PC-3 (cell line): ENCODE measurements at regions not wholly inside any gene's neighbourhood (a gene's known extent, or its start where the extent isn't known, plus 50 kb on each side); places are given as distances from the start of the nearest gene placed in this dataset.

Experiments used
- ATAC-seq: fragments of 200-7000 bp; cut with Tn5 transposase; 2 replicates; pipeline ENCODE4 v1.9.1; 2020; ENCODE audit warnings: mild to moderate bottlenecking, moderate library complexity
- BruUV-seq: library from RNA; stranded (reverse); fragments of 400-500 nt; replicated peaks from 2 replicates; lab custom pipeline; 2021; lab: Mats Ljungman, UMichigan
- CTCF ChIA-PET: fragments of 300-600 bp; sonication (Branson Sonifier 250); formaldehyde crosslinking; loops from one replicate; lab custom pipeline; 2022; ENCODE audit warnings: antibody characterized with exemption; lab: Charles Lee
- POLR2A ChIA-PET: fragments of 300-600 bp; sonication (Branson Sonifier 250); formaldehyde crosslinking; loops from one replicate; lab custom pipeline; 2022; ENCODE audit warnings: antibody characterized with exemption; ENCODE audit not compliant: unreplicated experiment; lab: Charles Lee
- DNase-seq: peaks from one replicate; pipeline ENCODE4 v3.0.0-alpha.2; 2015
- H2AFZ ChIP-seq: fragments of 300-600 bp; sonication (generic); 2 replicates; pipeline ENCODE4 v1.6.0; 2016; ENCODE audit warnings: antibody characterized with exemption, low read length
- H3F3A ChIP-seq: fragments of 300-600 bp; sonication (generic); one replicate; pipeline ENCODE4 v1.6.0; 2017; ENCODE audit warnings: antibody characterized with exemption, low read length, control low read depth, mild to moderate bottlenecking; ENCODE audit not compliant: unreplicated experiment
- H3K27ac ChIP-seq: fragments of 300-600 bp; sonication (generic); 2 replicates; pipeline ENCODE4 v1.5.1; 2016; ENCODE audit warnings: mild to moderate bottlenecking, low read length
- H3K27me3 ChIP-seq: fragments of 300-600 bp; sonication (generic); 2 replicates; pipeline ENCODE4 v1.6.1; 2016; ENCODE audit warnings: low read length, mixed read lengths
- H3K36me3 ChIP-seq: fragments of 300-600 bp; sonication (generic); 2 replicates; pipeline ENCODE4 v1.6.1; 2016; ENCODE audit warnings: low read depth, mixed run types, low read length, mixed read lengths
- H3K4me1 ChIP-seq: fragments of 300-600 bp; sonication (generic); 2 replicates; pipeline ENCODE4 v1.5.1; 2016; ENCODE audit warnings: low read length; ENCODE audit not compliant: insufficient read depth
- H3K4me2 ChIP-seq: fragments of 300-600 bp; sonication (generic); 2 replicates; pipeline ENCODE4 v1.6.0; 2016; ENCODE audit warnings: low read length
- H3K4me3 ChIP-seq: fragments of 300-600 bp; sonication (generic); 2 replicates; pipeline ENCODE4 v1.5.1; 2016; ENCODE audit warnings: mild to moderate bottlenecking, low read length, mixed read lengths
- H3K79me2 ChIP-seq: fragments of 300-600 bp; sonication (generic); 2 replicates; pipeline ENCODE4 v1.6.1; 2017; ENCODE audit warnings: low read length, mixed read lengths
- H3K9ac ChIP-seq: fragments of 300-600 bp; sonication (generic); 2 replicates; pipeline ENCODE4 v1.6.0; 2016; ENCODE audit warnings: mild to moderate bottlenecking, low read length
- H3K9me2 ChIP-seq: fragments of 300-600 bp; sonication (generic); replicated peaks from 2 replicates; pipeline ENCODE4 v1.6.1; 2016; ENCODE audit warnings: mixed run types, low read length, mixed read lengths
- H3K9me3 ChIP-seq: fragments of 300-600 bp; sonication (generic); 2 replicates; pipeline ENCODE4 v1.6.1; 2016; ENCODE audit warnings: low read length, mixed read lengths
- H4K20me1 ChIP-seq: fragments of 300-600 bp; sonication (generic); 2 replicates; pipeline ENCODE4 v1.6.1; 2016; ENCODE audit warnings: low read length, mixed read lengths
- CTCF ChIP-seq: fragments of 300-600 bp; sonication (generic); conservative IDR thresholded peaks from 2 replicates; pipeline ENCODE4 v1.5.1; 2017; ENCODE audit warnings: antibody characterized with exemption, low read depth, mild to moderate bottlenecking, low read length
- EZH2 ChIP-seq: fragments of 300-600 bp; sonication (generic); IDR thresholded peaks from one replicate; pipeline ENCODE4 v1.6.1; 2017; ENCODE audit warnings: antibody characterized with exemption, mild to moderate bottlenecking, low read length; ENCODE audit not compliant: unreplicated experiment
- EZH2phosphoT487 ChIP-seq: fragments of 300-600 bp; sonication (generic); IDR thresholded peaks from 2 replicates; pipeline ENCODE4 v1.6.1; 2018; ENCODE audit warnings: mild to moderate bottlenecking, antibody characterized with exemption, low read length, borderline replicate concordance
- intact Hi-C: fragments of 100-400 bp; cut with micrococcal nuclease; formaldehyde crosslinking; loops from 2 replicates; pipeline ENCODE4 v1.9.0; 2023

DNA sequence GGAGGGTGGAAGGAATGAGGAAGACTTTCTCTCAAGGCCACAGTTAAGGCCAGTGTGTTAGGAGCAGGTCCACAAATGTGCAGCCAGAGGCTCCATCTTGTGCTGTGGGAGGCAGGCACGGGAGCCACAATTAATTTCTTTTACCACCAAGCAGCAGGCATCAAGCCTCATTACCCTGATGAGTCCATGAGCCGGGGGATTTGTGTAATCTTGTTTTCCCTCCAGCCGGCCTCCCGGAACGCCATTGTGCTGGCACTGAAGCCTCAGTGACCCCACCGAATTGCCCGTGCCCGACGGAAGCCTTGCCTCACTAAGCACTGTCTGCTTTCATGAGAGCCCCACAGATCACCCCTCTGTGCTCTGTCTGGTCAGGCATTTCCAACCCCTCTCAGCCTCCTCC is 154.7 kb upstream of the STX18 start:
- no peak overlapping the region for H3K27ac ChIP-seq
- ATAC-seq (no peak), DNase-seq (no peak)
- H3K79me2 ChIP-seq, result no peaks in the 10 kb centered on the region
- ChIA-PET POLR2A (no interaction called here), CTCF (no interaction called here)
- no peaks in the 10 kb centered on the region for H3K9me2 ChIP-seq
- no peaks in the 10 kb centered on the region for H3F3A ChIP-seq
- intact Hi-C loops, result no loop called here
- H3K4me2 ChIP-seq, result no peak overlapping the region
- H3K4me3 ChIP-seq, result no peak overlapping the region
- H3K27me3 ChIP-seq, result no peaks in the 10 kb centered on the region
- no peaks in the 10 kb centered on the region for H4K20me1 ChIP-seq
- H3K36me3 ChIP-seq, result no peaks in the 10 kb centered on the region
- BruUV-seq, result no TSS peak
- no peak for TF ChIP-seq EZH2
- H2AFZ ChIP-seq, result no peak overlapping the region
- H3K9ac ChIP-seq, result no peak overlapping the region
- H3K4me1 ChIP-seq, result no peaks in the 10 kb centered on the region
- H3K9me3 ChIP-seq, result no peaks in the 10 kb centered on the region

- no peak for TF ChIP-seq CTCF
- no peak for ATAC-seq
- no TSS peak for BruUV-seq
Measured at GRCh38 chr4:4695497-4695896, 153.6 kb upstream of the STX18 start.

DNA sequence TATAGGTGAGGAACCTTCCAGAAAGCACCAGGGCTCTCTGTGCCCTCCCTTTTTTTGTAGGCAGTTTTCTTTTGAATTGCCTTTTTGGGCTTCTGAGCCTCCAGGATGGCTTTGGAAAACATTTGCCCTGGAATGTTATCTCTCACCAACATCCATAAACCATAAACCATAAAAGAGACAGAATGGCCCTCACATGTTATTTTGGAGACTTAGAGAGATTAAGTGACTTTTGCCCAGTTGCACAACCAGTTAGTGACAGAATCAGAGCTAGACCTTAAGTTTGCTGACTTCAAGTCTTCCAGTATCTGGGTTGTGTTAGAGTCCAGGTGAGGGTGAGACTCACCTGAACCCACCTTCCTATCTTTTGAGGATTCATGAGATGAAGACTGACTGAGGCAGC is 153.0 kb upstream of the STX18 start:
- no peaks in the 10 kb centered on the region for H3K27me3 ChIP-seq
- H3K9ac ChIP-seq, result no peak overlapping the region
- ChIA-PET CTCF (no interaction called here), POLR2A (no interaction called here)
- TF ChIP-seq EZH2, result no peak
- no peaks in the 10 kb centered on the region for H3K9me3 ChIP-seq
- no peaks in the 10 kb centered on the region for H4K20me1 ChIP-seq
- H3K9me2 ChIP-seq, result no peaks in the 10 kb centered on the region
- H3K27ac ChIP-seq, result no peak overlapping the region
- no peak overlapping the region for H3K4me2 ChIP-seq
- H2AFZ ChIP-seq, result no peak overlapping the region
- no peaks in the 10 kb centered on the region for H3K36me3 ChIP-seq
- no peaks in the 10 kb centered on the region for H3K4me1 ChIP-seq
- no TSS peak for BruUV-seq
- ATAC-seq, result no peak
- no peaks in the 10 kb centered on the region for H3K79me2 ChIP-seq
- intact Hi-C loops, result no loop called here
- no peak overlapping the region for H3K4me3 ChIP-seq
- H3F3A ChIP-seq, result no peaks in the 10 kb centered on the region
- no peak for DNase-seq

More at GRCh38 chr4:4695497-4695896, 153.6 kb upstream of the STX18 start:
- DNase-seq, result no peak
- ChIA-PET POLR2A (no interaction called here), CTCF (no interaction called here)
- H3K4me3 ChIP-seq, result no peak overlapping the region
- H4K20me1 ChIP-seq, result no peaks in the 10 kb centered on the region
- no peaks in the 10 kb centered on the region for H3F3A ChIP-seq
- H3K27ac ChIP-seq, result no peak overlapping the region
- intact Hi-C loops, result no loop called here
- H3K79me2 ChIP-seq, result no peaks in the 10 kb centered on the region
- no peaks in the 10 kb centered on the region for H3K9me2 ChIP-seq
- no peak overlapping the region for H3K4me2 ChIP-seq
- H3K36me3 ChIP-seq, result no peaks in the 10 kb centered on the region
- H3K4me1 ChIP-seq, result no peaks in the 10 kb centered on the region
- no peak overlapping the region for H3K9ac ChIP-seq
- H3K9me3 ChIP-seq, result no peaks in the 10 kb centered on the region
- no peak overlapping the region for H2AFZ ChIP-seq
- H3K27me3 ChIP-seq, result no peaks in the 10 kb centered on the region

DNA sequence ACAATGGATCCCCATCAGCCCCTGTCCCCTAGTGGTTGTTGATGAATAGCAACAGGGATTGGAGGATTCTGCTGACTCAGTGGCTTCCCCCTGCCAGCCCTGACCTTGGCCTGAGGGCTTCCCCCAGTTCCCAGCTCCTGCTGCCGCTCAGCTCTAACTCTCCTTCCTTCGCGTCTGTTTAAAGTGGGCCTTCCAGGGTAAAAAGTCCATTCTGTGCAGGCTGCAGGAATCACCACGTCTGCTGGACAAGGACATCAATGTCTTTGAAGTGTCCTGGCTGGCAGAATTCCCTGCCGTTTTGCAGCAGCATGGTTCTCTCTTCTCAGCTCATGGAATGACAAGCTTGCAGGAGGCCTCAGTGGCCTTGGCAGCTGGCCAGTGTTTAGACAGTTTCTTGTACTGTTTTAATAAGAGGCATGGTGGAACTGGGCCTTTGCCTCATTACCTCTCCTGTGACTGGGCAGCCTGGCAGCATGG is 152.5 kb upstream of the STX18 start:
- ATAC-seq (no peak), DNase-seq (no peak)
- Histone ChIP-seq H2AFZ (no peak overlapping the region), H3K27me3 (no peaks in the 10 kb centered on the region), H3K36me3 (no peaks in the 10 kb centered on the region), H3K4me3 (no peak overlapping the region), H3K4me2 (no peak overlapping the region), H3F3A (no peaks in the 10 kb centered on the region), H3K79me2 (no peaks in the 10 kb centered on the region), H3K9ac (no peak overlapping the region), H4K20me1 (no peaks in the 10 kb centered on the region), H3K27ac (no peak overlapping the region), H3K4me1 (no peaks in the 10 kb centered on the region), H3K9me3 (no peaks in the 10 kb centered on the region), H3K9me2 (no peaks in the 10 kb centered on the region)
- intact Hi-C loops, result no loop called here
- POLR2A ChIA-PET, result no interaction called here
- CTCF ChIA-PET, result no interaction called here
- TF ChIP-seq EZH2, result no peak
- TF ChIP-seq CTCF, result peak; percentile 29; the same call in 1 of the 2 replicates
- TF ChIP-seq EZH2phosphoT487, result no peak
- no TSS peak for BruUV-seq
